A549 (cell line): ENCODE measurements at regions not wholly inside any gene's neighbourhood (a gene's known extent, or its start where the extent isn't known, plus 50 kb on each side); places are given as distances from the start of the nearest gene placed in this dataset.

Source experiments
- CTCF ChIP-seq: fragments of >200 bp; sonication (Bioruptor Twin); formaldehyde crosslinking; IDR thresholded peaks from 3 replicates; pipeline ENCODE4 v1.5.1; 2016
- HOXA7 ChIP-seq: fragments of 250-450 bp; sonication (Bioruptor Pico); IDR thresholded peaks from 2 replicates; pipeline ENCODE4 v1.5.0; 2020; ENCODE audit warnings: mild to moderate bottlenecking, moderate library complexity
- ZC3H11A ChIP-seq: fragments of 450-650 bp; IDR thresholded peaks from 2 replicates; pipeline ENCODE4 v1.6.1; 2014; ENCODE audit warnings: antibody characterized with exemption, mild to moderate bottlenecking

- TF ChIP-seq HOXA7 (no peak), CTCF (no peak), ZC3H11A (no peak)
These were observed 903.9 kb upstream of the ZEB2 start for GRCh38 chr2:145423809-145424208.
